Aorta (tissue), 5 donors: ENCODE measurements at regions not wholly inside any gene's neighbourhood (a gene's known extent, or its start where the extent isn't known, plus 50 kb on each side); places are given as distances from the start of the nearest gene placed in this dataset.
"Not testable (repeated sequence)": the region's sequence is repeated elsewhere in the genome, so short reads cannot be mapped to it uniquely, and the experiment has no call there.

Source experiments
- ATAC-seq: fragments of 200-7000 bp; cut with Tn5 transposase; one replicate; pipeline ENCODE4 v1.9.1; 2022; ENCODE audit warnings: moderate library complexity; ENCODE audit not compliant: low FRiP score
- DNase-seq, 2 donors: peaks; one replicate each; pipeline ENCODE4 v3.0.0-alpha.2; 2020
- H3K27ac ChIP-seq, 2 donors: one replicate each; pipeline ENCODE4 v1.5.1; 2013; ENCODE audit warnings: low read length in 2 of 2, mild to moderate bottlenecking in 2 of 2, moderate library complexity in 2 of 2, control low read depth in 1 of 2, inconsistent platforms in 1 of 2, low read depth in 1 of 2
- H3K27me3 ChIP-seq, 2 donors: one replicate each; pipeline ENCODE4 v1.6.1; 2013; ENCODE audit warnings: control low read depth in 1 of 2, low read length in 1 of 2, mild to moderate bottlenecking in 1 of 2, moderate library complexity in 1 of 2; ENCODE audit not compliant: insufficient read depth in 2 of 2, control insufficient read depth in 1 of 2
- H3K36me3 ChIP-seq, 2 donors: one replicate each; pipeline ENCODE4 v1.6.1; 2013; ENCODE audit warnings: control low read depth in 1 of 2, low read length in 1 of 2, mild to moderate bottlenecking in 1 of 2; ENCODE audit not compliant: insufficient read depth in 2 of 2, control insufficient read depth in 1 of 2
- H3K4me1 ChIP-seq, 2 donors: one replicate each; pipeline ENCODE4 v1.6.1; 2013; ENCODE audit warnings: low read length in 2 of 2, control low read depth in 1 of 2, mild to moderate bottlenecking in 1 of 2, moderate library complexity in 1 of 2; ENCODE audit not compliant: insufficient read depth in 2 of 2, control insufficient read depth in 1 of 2
- H3K4me3 ChIP-seq, 2 donors: one replicate each; pipeline ENCODE4 v1.5.1; 2013; ENCODE audit warnings: low read length in 2 of 2, control low read depth in 1 of 2, mild to moderate bottlenecking in 1 of 2
- H3K9me3 ChIP-seq: one replicate; pipeline ENCODE4 v1.6.1; 2013; ENCODE audit warnings: mild to moderate bottlenecking, low read length; ENCODE audit not compliant: control insufficient read depth
- WGBS, 2 donors: extraction: QIAGEN DNeasy Blood & Tissue Kit; methylation state at CpG; one replicate each; pipeline ENCODE4 v1.1.7; 2013; 5-methylcytosine and 5-hydroxymethylcytosine counted together
- intact Hi-C, 2 donors: fragments of 100-400 bp; cut with DNase I; formaldehyde crosslinking; loops; one replicate each; pipeline versions ENCODE4 v1.14.2 to v1.15.0; 2022
- donor health status: healthy with polysubstance abuse.
- donor health status: Bipolar disorder and iron deficiency.
- donor health status: DM: no; HTN: no; CAD: no.
- donor health status: DM: no; HTN: no; CAD: no.
- donor health status: DM: yes; HTN: yes; CAD: no.

GRCh38 chr1:198850196-198850595 lies 211.4 kb downstream of the PTPRC start:
- intact Hi-C loops: no loop called here
- no peak for ATAC-seq
- Histone ChIP-seq H3K27ac (no peak overlapping the region), H3K36me3 (no peaks in the 10 kb centered on the region), H3K4me3 (no peak overlapping the region), H3K9me3 (peaks cover 2% of the 10 kb centered on the region), H3K27me3 (no peaks in the 10 kb centered on the region), H3K4me1 (no peaks in the 10 kb centered on the region)
- DNase-seq: no peak
- 88 to 94% methylated on average over 1 of the region's 1 CpG for WGBS, 2 donors

GRCh38 chr1:198850966-198851365 lies 212.1 kb downstream of the PTPRC start:
- H3K27ac ChIP-seq, DNase-seq, H3K36me3 ChIP-seq, H3K27me3 ChIP-seq, H3K4me3 ChIP-seq, H3K9me3 ChIP-seq, ATAC-seq, H3K4me1 ChIP-seq, intact Hi-C loops: not testable (repeated sequence)
- 90 to 93% methylated on average over 5 of the region's 5 CpGs for WGBS, 2 donors

GRCh38 chr1:198856601-198857000 lies 217.8 kb downstream of the PTPRC start:
- no peak for ATAC-seq
- no peaks in the 10 kb centered on the region for H3K9me3 ChIP-seq
- no peaks in the 10 kb centered on the region for H3K36me3 ChIP-seq
- no peak overlapping the region for H3K4me3 ChIP-seq
- H3K4me1 ChIP-seq: no peaks in the 10 kb centered on the region
- intact Hi-C loops: no loop called here
- H3K27me3 ChIP-seq: no peaks in the 10 kb centered on the region
- WGBS, 2 donors: 88 to 93% methylated on average over 2 of the region's 2 CpGs
- DNase-seq: no peak
- no peak overlapping the region for H3K27ac ChIP-seq

- no peak for ATAC-seq
- no peaks in the 10 kb centered on the region for H3K4me1 ChIP-seq
- H3K27me3 ChIP-seq: no peaks in the 10 kb centered on the region
- 90 to 95% methylated on average over 2 of the region's 2 CpGs for WGBS, 2 donors
- H3K36me3 ChIP-seq: no peaks in the 10 kb centered on the region
- H3K27ac ChIP-seq: no peak overlapping the region
- no peak for DNase-seq
- intact Hi-C loops: no loop called here
- no peaks in the 10 kb centered on the region for H3K9me3 ChIP-seq
- no peak overlapping the region for H3K4me3 ChIP-seq
Measured at GRCh38 chr1:198858033-198858432, 219.2 kb downstream of the PTPRC start.

- no peaks in the 10 kb centered on the region for H3K36me3 ChIP-seq
- WGBS, 2 donors: 52 to 55% methylated on average over 2 of the region's 2 CpGs
- H3K27ac ChIP-seq: no peak overlapping the region
- H3K4me1 ChIP-seq: no peaks in the 10 kb centered on the region
- no peak overlapping the region for H3K4me3 ChIP-seq
- H3K9me3 ChIP-seq: no peaks in the 10 kb centered on the region
- ATAC-seq (no peak), DNase-seq (no peak)
- intact Hi-C loops: no loop called here
- H3K27me3 ChIP-seq: no peaks in the 10 kb centered on the region
Measured at GRCh38 chr1:198860371-198860770, 221.5 kb downstream of the PTPRC start.

GRCh38 chr1:198861636-198862035 lies 222.8 kb downstream of the PTPRC start:
- Histone ChIP-seq H3K4me3 (no peak overlapping the region), H3K27me3 (no peaks in the 10 kb centered on the region), H3K36me3 (no peaks in the 10 kb centered on the region), H3K27ac (no peak overlapping the region), H3K9me3 (no peaks in the 10 kb centered on the region), H3K4me1 (no peaks in the 10 kb centered on the region)
- intact Hi-C loops: no loop called here
- no peak for ATAC-seq
- WGBS, 2 donors: 64 to 81% methylated on average over 2 of the region's 2 CpGs
- DNase-seq: no peak

GRCh38 chr1:198864695-198865094 lies 225.9 kb downstream of the PTPRC start:
- no peaks in the 10 kb centered on the region for H3K36me3 ChIP-seq
- no peaks in the 10 kb centered on the region for H3K4me1 ChIP-seq
- ATAC-seq: no peak
- intact Hi-C loops: no loop called here
- 15 to 36% methylated on average over 4 of the region's 4 CpGs for WGBS, 2 donors
- no peak for DNase-seq
- no peaks in the 10 kb centered on the region for H3K9me3 ChIP-seq
- H3K27me3 ChIP-seq: no peaks in the 10 kb centered on the region
- H3K4me3 ChIP-seq: no peak overlapping the region
- H3K27ac ChIP-seq: no peak overlapping the region

GRCh38 chr1:198865319-198865718 lies 226.5 kb downstream of the PTPRC start:
- 45 to 47% methylated on average over 2 of the region's 2 CpGs for WGBS, 2 donors
- no peaks in the 10 kb centered on the region for H3K9me3 ChIP-seq
- no peaks in the 10 kb centered on the region for H3K36me3 ChIP-seq
- no peak overlapping the region for H3K27ac ChIP-seq
- intact Hi-C loops: no loop called here
- H3K4me1 ChIP-seq: no peaks in the 10 kb centered on the region
- H3K4me3 ChIP-seq: no peak overlapping the region
- DNase-seq (no peak), ATAC-seq (no peak)
- H3K27me3 ChIP-seq: no peaks in the 10 kb centered on the region

- H3K9me3 ChIP-seq: no peaks in the 10 kb centered on the region
- intact Hi-C loops: no loop called here
- no peak overlapping the region for H3K4me3 ChIP-seq
- DNase-seq (no peak), ATAC-seq (no peak)
- WGBS, 2 donors: 79 to 84% methylated on average over 6 of the region's 6 CpGs
- no peaks in the 10 kb centered on the region for H3K4me1 ChIP-seq
- H3K27me3 ChIP-seq: no peaks in the 10 kb centered on the region
- no peak overlapping the region for H3K27ac ChIP-seq
- no peaks in the 10 kb centered on the region for H3K36me3 ChIP-seq
Measured at GRCh38 chr1:198867182-198867581, 228.3 kb downstream of the PTPRC start.
